BJ (cell line): ENCODE measurements at regions not wholly inside any gene's neighbourhood (a gene's known extent, or its start where the extent isn't known, plus 50 kb on each side); places are given as distances from the start of the nearest gene placed in this dataset.

ENCODE experiments used
- CTCF ChIA-PET: fragments of 350-600 bp; formaldehyde crosslinking; extraction: SDS; loops from one replicate; lab custom pipeline; 2021; ENCODE audit warnings: antibody characterized with exemption, inconsistent platforms; lab: Yijun Ruan, JAX
- POLR2A ChIA-PET: fragments of 300-600 bp; sonication (Branson Sonifier 250); formaldehyde crosslinking; extraction: SDS; loops from one replicate; lab custom pipeline; 2021; ENCODE audit warnings: antibody characterized with exemption; lab: Charles Lee
- DNase-seq: peaks from one replicate; pipeline ENCODE4 v3.0.0-alpha.2; 2011; ENCODE audit warnings: low read depth
- H3K27me3 ChIP-seq: 2 replicates; pipeline ENCODE4 v1.6.0; 2011; ENCODE audit warnings: low read length; ENCODE audit not compliant: control insufficient read depth, insufficient read depth
- H3K36me3 ChIP-seq: 2 replicates; pipeline ENCODE4 v1.5.1; 2011; ENCODE audit warnings: low read length; ENCODE audit not compliant: control insufficient read depth, insufficient read depth
- H3K4me3 ChIP-seq: 2 replicates; pipeline ENCODE4 v1.5.1; 2011; ENCODE audit warnings: low read depth, mild to moderate bottlenecking, control low read depth, low read length
- TF ChIP-seq, protein P1 (sequence below): IDR thresholded peaks from 2 replicates; pipeline ENCODE4 v1.5.1; 2011; ENCODE audit warnings: low read depth, mild to moderate bottlenecking, control low read depth, inconsistent platforms, low read length, moderate library complexity; ENCODE audit not compliant: insufficient read depth

DNA sequence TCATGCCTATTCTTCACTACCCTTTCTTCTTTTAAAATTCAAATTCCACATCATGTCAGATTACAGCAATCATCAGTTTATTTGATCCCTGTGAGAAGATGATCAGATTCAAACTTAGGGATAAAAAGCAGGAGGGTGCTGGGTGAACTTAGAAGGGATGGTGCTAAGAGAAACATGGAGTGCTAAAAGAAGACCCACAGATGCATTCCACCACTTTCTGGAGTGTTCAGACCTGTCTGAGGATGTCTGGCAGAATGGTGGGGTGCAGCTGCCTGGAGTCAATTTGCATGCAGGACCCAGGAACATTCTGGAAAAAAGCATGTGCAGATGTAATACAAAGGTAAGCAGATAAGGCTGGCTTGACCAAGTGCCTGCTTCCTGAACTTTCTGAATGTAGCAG lies 372.9 kb upstream of the RUNX1 start:
- TF ChIP-seq, protein P1, sequence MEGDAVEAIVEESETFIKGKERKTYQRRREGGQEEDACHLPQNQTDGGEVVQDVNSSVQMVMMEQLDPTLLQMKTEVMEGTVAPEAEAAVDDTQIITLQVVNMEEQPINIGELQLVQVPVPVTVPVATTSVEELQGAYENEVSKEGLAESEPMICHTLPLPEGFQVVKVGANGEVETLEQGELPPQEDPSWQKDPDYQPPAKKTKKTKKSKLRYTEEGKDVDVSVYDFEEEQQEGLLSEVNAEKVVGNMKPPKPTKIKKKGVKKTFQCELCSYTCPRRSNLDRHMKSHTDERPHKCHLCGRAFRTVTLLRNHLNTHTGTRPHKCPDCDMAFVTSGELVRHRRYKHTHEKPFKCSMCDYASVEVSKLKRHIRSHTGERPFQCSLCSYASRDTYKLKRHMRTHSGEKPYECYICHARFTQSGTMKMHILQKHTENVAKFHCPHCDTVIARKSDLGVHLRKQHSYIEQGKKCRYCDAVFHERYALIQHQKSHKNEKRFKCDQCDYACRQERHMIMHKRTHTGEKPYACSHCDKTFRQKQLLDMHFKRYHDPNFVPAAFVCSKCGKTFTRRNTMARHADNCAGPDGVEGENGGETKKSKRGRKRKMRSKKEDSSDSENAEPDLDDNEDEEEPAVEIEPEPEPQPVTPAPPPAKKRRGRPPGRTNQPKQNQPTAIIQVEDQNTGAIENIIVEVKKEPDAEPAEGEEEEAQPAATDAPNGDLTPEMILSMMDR, result no peak
- ChIA-PET CTCF (no interaction called here), POLR2A (no interaction called here)
- no peak for DNase-seq
- no peaks in the 10 kb centered on the region for H3K36me3 ChIP-seq
- H3K4me3 ChIP-seq, result no peak overlapping the region
- H3K27me3 ChIP-seq, result no peaks in the 10 kb centered on the region

DNA sequence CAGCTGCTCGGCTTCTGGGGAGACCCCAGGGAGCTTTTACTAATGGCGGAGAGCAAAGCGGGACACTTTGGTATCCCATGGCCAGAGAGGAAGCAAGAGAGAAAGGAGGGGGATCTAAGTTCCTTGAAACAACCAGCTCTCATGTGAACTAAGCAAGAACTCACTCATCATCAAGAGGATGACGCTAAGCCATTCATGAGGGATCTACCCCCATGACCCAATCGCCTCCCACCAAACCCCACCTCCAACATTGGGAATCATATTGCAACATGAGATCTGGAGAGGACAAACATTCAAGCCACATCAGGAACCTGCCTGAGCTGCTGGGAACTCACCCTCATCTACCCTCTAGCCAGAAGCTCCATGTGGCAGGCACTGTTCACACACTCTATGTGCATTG lies 372.1 kb upstream of the RUNX1 start:
- Histone ChIP-seq H3K36me3 (no peaks in the 10 kb centered on the region), H3K4me3 (no peak overlapping the region), H3K27me3 (no peaks in the 10 kb centered on the region)
- ChIA-PET POLR2A (no interaction called here), CTCF (interaction anchor here (1.3 kb wide), 1 partner anchor 20 kb away, joined by 3 read pairs; no protein-coding TSS in a partner anchor)
- TF ChIP-seq, protein P1, result no peak
- DNase-seq, result no peak

DNA sequence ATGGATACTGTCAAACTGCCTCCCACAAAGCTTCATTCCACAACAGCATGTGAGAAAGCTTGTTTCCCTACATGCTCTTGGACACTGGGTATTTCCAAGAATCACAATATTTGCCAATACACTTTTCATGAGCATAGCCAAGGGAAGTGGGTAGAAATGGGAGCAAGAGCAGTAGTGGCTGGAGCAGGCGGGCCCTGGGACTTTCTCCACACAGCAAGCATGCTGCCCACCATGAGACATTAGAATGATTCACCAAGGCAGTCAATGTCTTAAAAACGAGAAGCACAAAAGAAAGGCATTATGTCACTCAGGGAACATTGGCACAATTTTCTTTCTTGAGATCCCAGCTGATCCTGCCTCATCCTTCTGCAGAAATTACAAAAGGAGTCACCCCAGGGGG lies 371.6 kb upstream of the RUNX1 start:
- Histone ChIP-seq H3K4me3 (no peak overlapping the region), H3K36me3 (no peaks in the 10 kb centered on the region), H3K27me3 (no peaks in the 10 kb centered on the region)
- POLR2A ChIA-PET, result no interaction called here
- CTCF ChIA-PET, result interaction anchor here (1.3 kb wide), 1 partner anchor 19 kb away, joined by 3 read pairs; no protein-coding TSS in a partner anchor
- DNase-seq, result no peak
- TF ChIP-seq, protein P1, result no peak

DNA sequence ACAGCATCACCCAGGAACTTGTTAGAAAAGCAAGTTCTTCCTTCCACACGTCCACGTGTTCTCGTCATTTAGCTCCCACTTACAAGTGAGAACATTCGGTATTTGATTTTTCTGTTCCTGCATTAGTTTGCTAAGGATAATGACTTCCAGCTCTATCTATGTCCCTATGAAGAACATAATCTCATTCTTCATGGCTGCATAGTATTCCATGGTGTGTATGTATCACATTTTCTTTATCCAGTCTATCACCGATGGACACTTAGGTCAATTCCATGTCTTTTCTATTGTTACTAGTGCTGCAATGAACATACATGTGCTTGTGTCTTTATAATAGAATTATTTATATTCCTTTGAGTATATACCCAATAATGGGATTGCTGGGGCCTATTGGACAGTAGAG lies 368.7 kb upstream of the RUNX1 start:
- no peak for DNase-seq
- H3K4me3 ChIP-seq, result no peak overlapping the region
- ChIA-PET POLR2A (no interaction called here), CTCF (interaction anchor here (0.8 to 1.5 kb wide), 3 partner anchors 10 to 14 kb away, joined by 3 read pairs; no protein-coding TSS in a partner anchor)
- no peaks in the 10 kb centered on the region for H3K27me3 ChIP-seq
- TF ChIP-seq, protein P1, result no peak
- no peaks in the 10 kb centered on the region for H3K36me3 ChIP-seq

DNA sequence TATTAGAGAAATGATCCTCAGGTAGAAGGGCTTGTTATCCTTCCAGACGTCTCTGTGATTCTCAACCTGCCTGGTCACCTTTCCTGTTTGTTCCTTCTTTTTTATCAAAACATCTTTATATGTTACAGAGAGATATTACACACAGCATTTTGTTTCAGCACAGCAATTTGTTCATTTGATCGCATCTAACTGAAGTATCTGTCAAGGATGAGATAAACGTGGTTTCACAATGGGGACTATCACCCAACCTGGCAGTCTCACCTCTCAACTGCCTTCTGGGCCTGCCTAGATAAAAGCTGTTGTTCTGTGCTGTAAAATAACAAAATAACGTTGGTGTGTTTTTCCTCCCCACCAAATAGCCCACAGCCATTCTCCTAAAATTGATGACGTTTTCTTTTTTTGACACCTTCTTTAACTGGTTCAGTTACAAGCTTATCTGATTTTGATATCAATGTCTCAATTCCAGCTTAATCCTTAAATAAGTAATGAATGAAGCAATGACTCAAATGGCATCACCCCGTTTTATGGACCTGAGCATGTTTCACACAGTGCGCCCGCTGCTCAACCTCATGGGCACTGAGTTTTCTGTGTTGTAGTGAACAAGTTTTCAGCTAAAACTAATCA lies 367.9 kb upstream of the RUNX1 start:
- ChIA-PET CTCF (interaction anchor here (0.8 to 1.5 kb wide), 3 partner anchors 9 to 13 kb away, joined by 3 read pairs; no protein-coding TSS in a partner anchor), POLR2A (interaction anchor here (0.6 kb wide), 1 partner anchor 1408 kb away, joined by 3 read pairs; no protein-coding TSS in a partner anchor)
- TF ChIP-seq, protein P1, result no peak

More for the DNA sequence above, 367.9 kb upstream of the RUNX1 start:
- Histone ChIP-seq H3K4me3 (no peak overlapping the region), H3K27me3 (no peaks in the 10 kb centered on the region), H3K36me3 (no peaks in the 10 kb centered on the region)
- no peak for DNase-seq
